Uterus (tissue), 2 donors: ENCODE measurements at regions not wholly inside any gene's neighbourhood (a gene's known extent, or its start where the extent isn't known, plus 50 kb on each side); places are given as distances from the start of the nearest gene placed in this dataset.

Experiments used
- POLR2A ChIP-seq, 2 donors: fragments of 450-650 bp; IDR thresholded peaks; one replicate each; pipeline ENCODE4 v1.6.1; 2016; ENCODE audit warnings: antibody characterized with exemption in 2 of 2, mild to moderate bottlenecking in 1 of 2, moderate library complexity in 1 of 2
- TF ChIP-seq, protein P1 (sequence below), 4 experiments: fragments of 200-600 bp in 2 of 4; fragments of 450-650 bp in 2 of 4; sonication (generic) in 2 of 4; IDR thresholded peaks; one replicate each; pipeline ENCODE4 v1.5.1; 2016 to 2019; ENCODE audit warnings: antibody characterized with exemption in 4 of 4, mild to moderate bottlenecking in 2 of 4, moderate library complexity in 1 of 4

DNA sequence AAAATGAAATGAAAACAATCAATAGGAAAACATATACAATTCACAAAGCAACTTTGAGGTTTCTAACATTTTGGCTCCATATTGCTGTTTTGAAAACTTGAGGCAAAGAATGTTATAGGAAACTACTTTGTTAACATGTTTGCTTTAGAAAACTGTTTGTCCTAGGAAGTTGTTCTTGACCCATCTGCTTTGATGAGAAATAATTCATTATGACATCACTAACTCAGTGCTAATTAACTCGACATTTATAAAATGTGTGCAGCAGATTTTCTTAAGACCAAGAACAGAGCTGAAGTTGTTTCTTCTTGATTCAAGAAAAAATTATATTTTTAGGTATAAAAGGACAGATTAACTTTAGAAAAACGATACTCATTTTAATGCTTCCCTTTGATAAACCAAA, 94.7 kb downstream of the SOX9 start:
- TF ChIP-seq, protein P1, sequence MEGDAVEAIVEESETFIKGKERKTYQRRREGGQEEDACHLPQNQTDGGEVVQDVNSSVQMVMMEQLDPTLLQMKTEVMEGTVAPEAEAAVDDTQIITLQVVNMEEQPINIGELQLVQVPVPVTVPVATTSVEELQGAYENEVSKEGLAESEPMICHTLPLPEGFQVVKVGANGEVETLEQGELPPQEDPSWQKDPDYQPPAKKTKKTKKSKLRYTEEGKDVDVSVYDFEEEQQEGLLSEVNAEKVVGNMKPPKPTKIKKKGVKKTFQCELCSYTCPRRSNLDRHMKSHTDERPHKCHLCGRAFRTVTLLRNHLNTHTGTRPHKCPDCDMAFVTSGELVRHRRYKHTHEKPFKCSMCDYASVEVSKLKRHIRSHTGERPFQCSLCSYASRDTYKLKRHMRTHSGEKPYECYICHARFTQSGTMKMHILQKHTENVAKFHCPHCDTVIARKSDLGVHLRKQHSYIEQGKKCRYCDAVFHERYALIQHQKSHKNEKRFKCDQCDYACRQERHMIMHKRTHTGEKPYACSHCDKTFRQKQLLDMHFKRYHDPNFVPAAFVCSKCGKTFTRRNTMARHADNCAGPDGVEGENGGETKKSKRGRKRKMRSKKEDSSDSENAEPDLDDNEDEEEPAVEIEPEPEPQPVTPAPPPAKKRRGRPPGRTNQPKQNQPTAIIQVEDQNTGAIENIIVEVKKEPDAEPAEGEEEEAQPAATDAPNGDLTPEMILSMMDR (IDR thresholded peaks at IDR 0.05), result no peak
- no peak for TF ChIP-seq POLR2A (IDR thresholded peaks at IDR 0.05)
